NB4 (cell line): ENCODE measurements at regions not wholly inside any gene's neighbourhood (a gene's known extent, or its start where the extent isn't known, plus 50 kb on each side); places are given as distances from the start of the nearest gene placed in this dataset.

Experiments used
- CTCF ChIP-seq: IDR thresholded peaks from one replicate; pipeline ENCODE4 v1.5.1; 2012; ENCODE audit warnings: low read depth, low read length
- MAX ChIP-seq: IDR thresholded peaks from 2 replicates; pipeline ENCODE4 v1.6.1; 2011; ENCODE audit warnings: low read depth, low read length
- MYC ChIP-seq: IDR thresholded peaks from 2 replicates; pipeline ENCODE4 v1.6.1; 2011; ENCODE audit warnings: low read depth, low read length
- POLR2A ChIP-seq: IDR thresholded peaks from 2 replicates; pipeline ENCODE4 v1.6.1; 2011; ENCODE audit warnings: mild to moderate bottlenecking; ENCODE audit not compliant: insufficient read length; ENCODE audit errors: extremely low read depth

- TF ChIP-seq POLR2A (no peak), MYC (no peak), CTCF (no peak), MAX (no peak)
Observed at GRCh38 chrX:63934160-63934559, 149.1 kb upstream of the ARHGEF9 start.
